ENCODE measurements at regions not wholly inside any gene's neighbourhood (a gene's known extent, or its start where the extent isn't known, plus 50 kb on each side); places are given as distances from the start of the nearest gene placed in this dataset.
"Not testable (repeated sequence)": the region's sequence is repeated elsewhere in the genome, so short reads cannot be mapped to it uniquely, and the experiment has no call there.

GRCh38 chr3:71928212-71928611, 143.3 kb upstream of the PROK2 start:
- DNase-seq = no peak
- Histone ChIP-seq H3K27me3 (no peaks in the 10 kb centered on the region), H3K36me3 (no peaks in the 10 kb centered on the region), H3K4me1 (no peaks in the 10 kb centered on the region), H3K27ac (no peak overlapping the region), H3K4me3 (no peak overlapping the region), H3K9me3 (no peaks in the 10 kb centered on the region)
- TF ChIP-seq CTCF (IDR thresholded peaks at IDR 0.05) = no peak
- intact Hi-C loops (cut with DNase I; ENCODE audit: low total_unique reads) = no loop called here

- Histone ChIP-seq H3K9me3 (no peaks in the 10 kb centered on the region), H3K27ac (no peak overlapping the region), H3K27me3 (peaks cover 0 to 2% of the 10 kb centered on the region in 2 donors), H3K4me1 (no peaks in the 10 kb centered on the region), H3K36me3 (no peaks in the 10 kb centered on the region), H3K4me3 (no peak overlapping the region)
- no peak for TF ChIP-seq CTCF (IDR thresholded peaks at IDR 0.05)
- DNase-seq = no peak
- intact Hi-C loops (cut with DNase I; ENCODE audit: low total_unique reads) = no loop called here
Observed at GRCh38 chr3:71927505-71928066, 142.6 kb upstream of the PROK2 start.

GRCh38 chr3:71926616-71927015, 141.7 kb upstream of the PROK2 start:
- no peak for DNase-seq
- Histone ChIP-seq H3K36me3 (no peaks in the 10 kb centered on the region), H3K4me1 (no peaks in the 10 kb centered on the region), H3K9me3 (no peaks in the 10 kb centered on the region), H3K27me3 (peaks cover 0 to 8% of the 10 kb centered on the region in 2 donors), H3K27ac (no peak overlapping the region), H3K4me3 (no peak overlapping the region)
- no peak for TF ChIP-seq CTCF (IDR thresholded peaks at IDR 0.05)
- intact Hi-C loops (cut with DNase I; ENCODE audit: low total_unique reads) = no loop called here

- H3K9me3 ChIP-seq = no peaks in the 10 kb centered on the region
- DNase-seq = no peak
- TF ChIP-seq CTCF (IDR thresholded peaks at IDR 0.05) = no peak
- intact Hi-C loops (cut with DNase I; ENCODE audit: low total_unique reads) = no loop called here
- H3K27ac ChIP-seq = no peak overlapping the region
- no peaks in the 10 kb centered on the region for H3K36me3 ChIP-seq
- peaks cover 0 to 8% of the 10 kb centered on the region in 2 donors for H3K27me3 ChIP-seq
- no peak overlapping the region for H3K4me3 ChIP-seq
- no peaks in the 10 kb centered on the region for H3K4me1 ChIP-seq
Observed at GRCh38 chr3:71926262-71926600, 141.3 kb upstream of the PROK2 start.

GRCh38 chr3:71925511-71926261, 140.7 kb upstream of the PROK2 start:
- intact Hi-C loops (cut with DNase I; ENCODE audit: low total_unique reads); H3K4me3 ChIP-seq; H3K9me3 ChIP-seq; H3K27ac ChIP-seq; H3K36me3 ChIP-seq; H3K27me3 ChIP-seq; DNase-seq; H3K4me1 ChIP-seq: not testable (repeated sequence)

GRCh38 chr3:71924721-71925120, 139.8 kb upstream of the PROK2 start:
- TF ChIP-seq CTCF (IDR thresholded peaks at IDR 0.05) = no peak
- H3K4me1 ChIP-seq = no peaks in the 10 kb centered on the region
- H3K27ac ChIP-seq = no peak overlapping the region
- DNase-seq = no peak
- intact Hi-C loops (cut with DNase I; ENCODE audit: low total_unique reads) = no loop called here
- no peaks in the 10 kb centered on the region for H3K36me3 ChIP-seq
- no peak overlapping the region for H3K4me3 ChIP-seq
- H3K27me3 ChIP-seq = peaks cover 0 to 13% of the 10 kb centered on the region in 2 donors
- H3K9me3 ChIP-seq = no peaks in the 10 kb centered on the region

All from tibial artery (tissue), 4 donors.